ENCODE measurements at regions not wholly inside any gene's neighbourhood (a gene's known extent, or its start where the extent isn't known, plus 50 kb on each side); places are given as distances from the start of the nearest gene placed in this dataset.

DNA sequence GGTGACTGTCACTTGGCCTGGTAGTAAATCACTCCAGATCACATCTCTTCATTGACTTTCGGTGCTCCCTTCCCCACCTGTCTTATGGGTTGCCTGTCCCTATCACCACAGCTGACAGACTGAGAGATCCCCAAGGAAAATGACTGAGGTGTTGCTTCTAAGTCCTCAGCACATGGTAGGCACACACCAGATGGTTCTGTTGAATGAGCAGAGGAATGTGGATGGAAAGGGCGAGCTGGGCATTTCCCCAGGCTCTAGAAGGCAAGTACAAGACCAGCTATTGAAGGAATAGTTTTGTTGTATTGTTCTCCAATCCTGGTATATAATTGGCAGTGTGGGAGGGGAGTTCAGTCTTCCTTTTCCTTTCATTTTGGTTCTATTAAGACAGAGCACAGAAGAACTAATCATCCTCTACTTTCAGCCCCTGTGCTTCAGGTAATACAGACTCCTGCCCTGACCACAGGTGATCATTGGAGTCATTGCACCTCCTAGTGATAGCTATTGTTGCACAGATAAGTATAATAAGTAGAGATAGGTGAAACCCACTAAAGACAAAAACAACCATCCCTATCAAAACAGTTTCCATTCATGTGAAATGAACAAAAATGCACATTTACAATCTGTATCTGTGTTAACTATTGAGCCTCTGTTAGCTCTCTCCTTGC lies 158.6 kb downstream of the TRAM1L1 start:
- DNase-seq (ENCODE audit: low spot score in 2 of 2, unreplicated experiment in 2 of 2): no peak
- peaks cover 9% of the 10 kb centered on the region for H3K4me1 Mint-ChIP-seq
- TF ChIP-seq, protein P1, sequence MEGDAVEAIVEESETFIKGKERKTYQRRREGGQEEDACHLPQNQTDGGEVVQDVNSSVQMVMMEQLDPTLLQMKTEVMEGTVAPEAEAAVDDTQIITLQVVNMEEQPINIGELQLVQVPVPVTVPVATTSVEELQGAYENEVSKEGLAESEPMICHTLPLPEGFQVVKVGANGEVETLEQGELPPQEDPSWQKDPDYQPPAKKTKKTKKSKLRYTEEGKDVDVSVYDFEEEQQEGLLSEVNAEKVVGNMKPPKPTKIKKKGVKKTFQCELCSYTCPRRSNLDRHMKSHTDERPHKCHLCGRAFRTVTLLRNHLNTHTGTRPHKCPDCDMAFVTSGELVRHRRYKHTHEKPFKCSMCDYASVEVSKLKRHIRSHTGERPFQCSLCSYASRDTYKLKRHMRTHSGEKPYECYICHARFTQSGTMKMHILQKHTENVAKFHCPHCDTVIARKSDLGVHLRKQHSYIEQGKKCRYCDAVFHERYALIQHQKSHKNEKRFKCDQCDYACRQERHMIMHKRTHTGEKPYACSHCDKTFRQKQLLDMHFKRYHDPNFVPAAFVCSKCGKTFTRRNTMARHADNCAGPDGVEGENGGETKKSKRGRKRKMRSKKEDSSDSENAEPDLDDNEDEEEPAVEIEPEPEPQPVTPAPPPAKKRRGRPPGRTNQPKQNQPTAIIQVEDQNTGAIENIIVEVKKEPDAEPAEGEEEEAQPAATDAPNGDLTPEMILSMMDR (IDR thresholded peaks at IDR 0.05; ENCODE audit: unreplicated experiment): no peak
- H3K27ac Mint-ChIP-seq: no peak overlapping the region
- peaks cover 16% of the 10 kb centered on the region for H3K27me3 Mint-ChIP-seq (ENCODE audit: low read depth)
- H3K36me3 Mint-ChIP-seq: no peaks in the 10 kb centered on the region
- peak overlapping the region; percentile 68 for H3K4me3 Mint-ChIP-seq
- no peaks in the 10 kb centered on the region for H3K9me3 Mint-ChIP-seq

- peak; percentile 29 to 66 for DNase-seq (ENCODE audit: low spot score in 2 of 2, unreplicated experiment in 2 of 2)
- Mint-ChIP-seq H3K9me3 (peaks cover 7% of the 10 kb centered on the region), H3K27ac (no peak overlapping the region), H3K36me3 (peaks cover 5% of the 10 kb centered on the region), H3K27me3 (ENCODE audit: low read depth) (peaks cover 13% of the 10 kb centered on the region), H3K4me1 (peaks cover 9% of the 10 kb centered on the region), H3K4me3 (peak overlapping the region; percentile 68)
- TF ChIP-seq, protein P1 (IDR thresholded peaks at IDR 0.05; ENCODE audit: unreplicated experiment): no peak
These were observed 159.4 kb downstream of the TRAM1L1 start for GRCh38 chr4:116925900-116926457.

- DNase-seq (ENCODE audit: low spot score in 2 of 2, unreplicated experiment in 2 of 2): no peak
- peaks cover 12% of the 10 kb centered on the region for H3K27me3 Mint-ChIP-seq (ENCODE audit: low read depth)
- H3K36me3 Mint-ChIP-seq: peaks cover 5% of the 10 kb centered on the region
- no peak overlapping the region for H3K4me3 Mint-ChIP-seq
- no peak overlapping the region for H3K27ac Mint-ChIP-seq
- TF ChIP-seq, protein P1 (IDR thresholded peaks at IDR 0.05; ENCODE audit: unreplicated experiment): no peak
- H3K9me3 Mint-ChIP-seq: peaks cover 16% of the 10 kb centered on the region
- H3K4me1 Mint-ChIP-seq: peaks cover 9% of the 10 kb centered on the region
These were observed 162.0 kb downstream of the TRAM1L1 start for GRCh38 chr4:116923389-116923788.

- TF ChIP-seq, protein P1 (IDR thresholded peaks at IDR 0.05; ENCODE audit: unreplicated experiment): no peak
- DNase-seq (ENCODE audit: low spot score in 2 of 2, unreplicated experiment in 2 of 2): no peak
- Mint-ChIP-seq H3K9me3 (no peaks in the 10 kb centered on the region), H3K27me3 (ENCODE audit: low read depth) (peaks cover 2% of the 10 kb centered on the region), H3K27ac (no peak overlapping the region), H3K36me3 (no peaks in the 10 kb centered on the region), H3K4me3 (no peak overlapping the region), H3K4me1 (no peaks in the 10 kb centered on the region)
These were observed 171.9 kb downstream of the TRAM1L1 start for GRCh38 chr4:116913451-116913850.

GRCh38 chr4:116906758-116907157 lies 178.6 kb downstream of the TRAM1L1 start:
- H3K4me1 Mint-ChIP-seq: peaks cover 2% of the 10 kb centered on the region
- DNase-seq (ENCODE audit: low spot score in 2 of 2, unreplicated experiment in 2 of 2): no peak
- H3K4me3 Mint-ChIP-seq: no peak overlapping the region
- H3K9me3 Mint-ChIP-seq: no peaks in the 10 kb centered on the region
- H3K27me3 Mint-ChIP-seq (ENCODE audit: low read depth): no peaks in the 10 kb centered on the region
- H3K36me3 Mint-ChIP-seq: no peaks in the 10 kb centered on the region
- H3K27ac Mint-ChIP-seq: no peak overlapping the region
- TF ChIP-seq, protein P1 (IDR thresholded peaks at IDR 0.05; ENCODE audit: unreplicated experiment): no peak
